Body of pancreas (tissue), 4 donors: ENCODE measurements at regions not wholly inside any gene's neighbourhood (a gene's known extent, or its start where the extent isn't known, plus 50 kb on each side); places are given as distances from the start of the nearest gene placed in this dataset.

Source experiments
- ATAC-seq: fragments of 150-250 bp; one replicate; pipeline ENCODE4 v1.9.1; 2016
- DNase-seq, 4 donors: peaks; one replicate each; pipeline ENCODE4 v3.0.0-alpha.2; 2019
- H3K27ac ChIP-seq, 4 donors: fragments of 200-600 bp; sonication (generic); 1 replicate in 3 of 4; 2 replicates in 1 of 4; pipeline versions ENCODE4 v1.5.1 to v1.6.1; 2016 to 2019; ENCODE audit warnings: mild to moderate bottlenecking in 1 of 4, mixed read lengths in 1 of 4, moderate library complexity in 1 of 4
- H3K27me3 ChIP-seq, 2 donors: fragments of 200-600 bp; sonication (generic); one replicate each; pipeline ENCODE4 v1.6.0; 2016; ENCODE audit warnings: mild to moderate bottlenecking in 1 of 2
- H3K36me3 ChIP-seq, 2 donors: fragments of 200-600 bp; sonication (generic); replicated peaks in 1 of 2; 2 replicates each; pipeline ENCODE4 v1.5.1; 2016; ENCODE audit warnings: low read depth in 2 of 2; ENCODE audit not compliant: insufficient read depth in 1 of 2
- H3K4me1 ChIP-seq: fragments of 200-600 bp; sonication (generic); one replicate; pipeline ENCODE4 v1.6.0; 2016
- H3K4me3 ChIP-seq, 2 donors: fragments of 200-600 bp; sonication (generic); 1 replicate in 1 of 2; 2 replicates in 1 of 2; pipeline ENCODE4 v1.5.1; 2016 to 2019
- H3K9me3 ChIP-seq, 3 donors: fragments of 200-600 bp; sonication (generic); 1 replicate in 2 of 3; 2 replicates in 1 of 3; pipeline ENCODE4 v1.5.1; 2016
- CTCF ChIP-seq, 7 experiments: fragments of 450-650 bp in 4 of 7; fragments of 200-600 bp in 3 of 7; sonication (generic) in 3 of 7; IDR thresholded peaks; one replicate each; pipeline ENCODE4 v1.5.1; 2016 to 2019; ENCODE audit warnings: antibody characterized with exemption in 7 of 7
- POLR2A ChIP-seq, 3 donors: fragments of 450-650 bp; IDR thresholded peaks; one replicate each; pipeline ENCODE4 v1.6.1; 2016; ENCODE audit warnings: antibody characterized with exemption in 3 of 3, mild to moderate bottlenecking in 2 of 3
- WGBS, 2 donors: methylation state at CpG; one replicate each; pipeline ENCODE4 v1.1.5; 2017; 5-methylcytosine and 5-hydroxymethylcytosine counted together
- intact Hi-C: fragments of 100-400 bp; cut with DNase I; formaldehyde crosslinking; loops from one replicate; pipeline ENCODE4 v1.15.1; 2023

DNA sequence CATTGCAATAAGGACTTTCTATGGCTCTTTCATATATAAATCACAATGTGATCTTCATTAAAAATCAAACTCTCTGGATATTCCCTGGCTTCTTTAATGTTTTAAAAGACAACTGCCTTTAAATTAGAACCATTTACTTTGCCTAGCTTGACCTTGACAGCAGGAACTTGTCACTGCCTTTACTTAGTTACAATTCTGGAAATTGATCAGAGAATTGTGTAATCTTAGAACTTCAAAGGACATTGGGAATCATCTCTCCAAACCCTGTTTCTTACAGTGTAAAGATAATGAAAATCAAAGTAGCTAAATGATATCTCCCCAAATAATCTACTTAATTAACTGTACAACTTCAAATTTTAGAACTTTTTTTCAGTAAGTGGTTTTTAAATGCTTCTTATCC lies 517.6 kb upstream of the CCDC179 start:
- TF ChIP-seq POLR2A (IDR thresholded peaks at IDR 0.05) (no peak), CTCF (IDR thresholded peaks at IDR 0.05) (no peak)
- H3K4me1 ChIP-seq: no peaks in the 10 kb centered on the region
- H3K36me3 ChIP-seq: no peaks in the 10 kb centered on the region
- DNase-seq (no peak), ATAC-seq (no peak)
- no peaks in the 10 kb centered on the region for H3K9me3 ChIP-seq
- intact Hi-C loops: no loop called here
- no peaks in the 10 kb centered on the region for H3K27me3 ChIP-seq
- no peak overlapping the region for H3K27ac ChIP-seq
- H3K4me3 ChIP-seq: no peak overlapping the region

GRCh38 chr11:23391031-23391430 lies 530.8 kb upstream of the CCDC179 start:
- Histone ChIP-seq H3K27me3 (no peaks in the 10 kb centered on the region), H3K4me3 (no peak overlapping the region), H3K4me1 (no peaks in the 10 kb centered on the region), H3K27ac (no peak overlapping the region), H3K9me3 (no peaks in the 10 kb centered on the region), H3K36me3 (no peaks in the 10 kb centered on the region)
- no peak for TF ChIP-seq POLR2A (IDR thresholded peaks at IDR 0.05)
- TF ChIP-seq CTCF (IDR thresholded peaks at IDR 0.05): no peak
- no peak for DNase-seq
- no peak for ATAC-seq
- intact Hi-C loops: no loop called here
- 49 to 70% methylated on average over 2 of the region's 2 CpGs for WGBS, 2 donors

GRCh38 chr11:23398052-23398451 lies 537.8 kb upstream of the CCDC179 start:
- TF ChIP-seq POLR2A (IDR thresholded peaks at IDR 0.05): no peak
- no peak for TF ChIP-seq CTCF (IDR thresholded peaks at IDR 0.05)
- 75 to 77% methylated on average over 2 of the region's 2 CpGs for WGBS, 2 donors
- Histone ChIP-seq H3K4me1 (no peaks in the 10 kb centered on the region), H3K27me3 (no peaks in the 10 kb centered on the region), H3K9me3 (no peaks in the 10 kb centered on the region), H3K36me3 (no peaks in the 10 kb centered on the region), H3K4me3 (no peak overlapping the region), H3K27ac (no peak overlapping the region)
- intact Hi-C loops: no loop called here
- no peak for ATAC-seq
- DNase-seq: no peak

GRCh38 chr11:23399995-23400394 lies 539.7 kb upstream of the CCDC179 start:
- TF ChIP-seq CTCF (IDR thresholded peaks at IDR 0.05): no peak
- ATAC-seq (no peak), DNase-seq (no peak)
- H3K4me3 ChIP-seq: no peak overlapping the region
- no peaks in the 10 kb centered on the region for H3K9me3 ChIP-seq
- H3K27me3 ChIP-seq: no peaks in the 10 kb centered on the region
- no peaks in the 10 kb centered on the region for H3K36me3 ChIP-seq
- H3K4me1 ChIP-seq: no peaks in the 10 kb centered on the region
- H3K27ac ChIP-seq: no peak overlapping the region
- WGBS, 2 donors: 89% methylated on average over 15 to 24 of the region's 25 CpGs
- intact Hi-C loops: no loop called here

DNA sequence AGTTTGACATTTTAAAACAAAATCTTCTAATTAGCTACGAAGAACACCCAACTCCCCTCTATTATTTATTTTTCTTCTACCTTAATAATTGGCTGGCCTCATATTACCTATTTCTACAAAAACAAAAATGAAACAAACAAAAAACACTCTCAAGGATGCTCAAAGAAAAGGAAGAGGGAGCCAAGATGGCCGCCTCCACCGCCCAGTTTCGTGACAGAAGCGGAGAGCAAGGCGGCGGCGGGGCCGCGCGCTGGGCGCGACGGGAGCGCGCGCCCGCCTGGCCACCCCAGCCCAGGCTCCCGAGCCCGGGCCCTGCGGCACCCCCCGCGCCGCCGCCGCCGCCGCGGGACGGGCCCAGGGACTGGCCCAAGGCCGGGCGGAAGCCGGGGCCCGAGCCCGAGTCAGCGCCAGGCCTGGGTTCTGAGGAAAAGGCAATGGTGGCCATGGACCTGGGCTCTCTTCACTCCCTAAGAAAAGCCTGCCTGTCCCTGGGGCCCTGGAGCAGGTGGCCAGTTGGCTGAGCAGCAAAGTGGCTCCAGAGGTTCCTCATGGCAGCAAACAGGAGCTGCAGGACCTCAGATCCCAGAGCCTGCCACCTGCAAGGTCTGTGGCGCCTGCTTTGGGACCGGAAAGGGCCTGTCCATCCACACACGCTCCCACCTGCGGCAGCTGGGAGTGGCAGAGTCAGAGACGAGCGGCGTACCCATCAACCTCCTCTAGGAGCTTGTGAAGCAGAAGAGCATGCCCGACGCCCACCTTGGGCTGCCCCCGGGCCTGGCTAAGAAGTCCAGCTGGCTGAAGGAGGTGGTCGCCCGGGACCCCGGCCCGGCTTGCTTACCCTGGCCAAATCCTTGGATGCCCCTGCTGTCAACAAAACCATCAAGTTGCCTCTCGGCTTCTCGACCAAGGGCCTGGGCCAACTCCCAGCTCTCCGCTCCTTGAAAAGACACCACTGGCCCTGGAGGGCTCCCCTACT lies 543.2 kb upstream of the CCDC179 start:
- Histone ChIP-seq H3K36me3 (no peaks in the 10 kb centered on the region), H3K27ac (no peak overlapping the region), H3K9me3 (no peaks in the 10 kb centered on the region), H3K4me1 (no peaks in the 10 kb centered on the region), H3K4me3 (no peak overlapping the region), H3K27me3 (no peaks in the 10 kb centered on the region)
- TF ChIP-seq CTCF (IDR thresholded peaks at IDR 0.05) (no peak), POLR2A (IDR thresholded peaks at IDR 0.05) (no peak)
- intact Hi-C loops: no loop called here
- 92 to 97% methylated on average over 42 to 53 of the region's 53 CpGs for WGBS, 2 donors
- DNase-seq (no peak), ATAC-seq (no peak)
